Neural progenitor cell (in vitro differentiated cells): ENCODE measurements at regions not wholly inside any gene's neighbourhood (a gene's known extent, or its start where the extent isn't known, plus 50 kb on each side); places are given as distances from the start of the nearest gene placed in this dataset.

Experiments
- DNase-seq: peaks from one replicate; pipeline ENCODE4 v3.0.0-alpha.2; 2016; ENCODE audit warnings: low spot score
- H2AFZ ChIP-seq: fragments of 200-600 bp; sonication (generic); replicated peaks from 2 replicates; pipeline ENCODE4 v1.6.1; 2016; ENCODE audit warnings: antibody characterized with exemption
- H3F3A ChIP-seq: fragments of 200-600 bp; sonication (generic); 2 replicates; pipeline ENCODE4 v1.6.1; 2016; ENCODE audit warnings: antibody characterized with exemption, low read depth
- H3K27ac ChIP-seq: fragments of 200-600 bp; sonication (generic); 2 replicates; pipeline ENCODE4 v1.5.1; 2016; ENCODE audit warnings: mild to moderate bottlenecking
- H3K27me3 ChIP-seq: fragments of 200-600 bp; sonication (generic); 2 replicates; pipeline ENCODE4 v1.6.1; 2016; ENCODE audit warnings: mild to moderate bottlenecking, moderate library complexity
- H3K36me3 ChIP-seq: fragments of 200-600 bp; sonication (generic); 2 replicates; pipeline ENCODE4 v1.5.1; 2016
- H3K4me1 ChIP-seq: fragments of 200-600 bp; sonication (generic); 2 replicates; pipeline ENCODE4 v1.6.1; 2016; ENCODE audit warnings: mixed run types
- H3K4me2 ChIP-seq: fragments of 200-600 bp; sonication (generic); 2 replicates; pipeline ENCODE4 v1.6.1; 2016
- H3K4me3 ChIP-seq: fragments of 200-600 bp; sonication (generic); 2 replicates; pipeline ENCODE4 v1.5.1; 2016
- H3K79me2 ChIP-seq: fragments of 200-600 bp; sonication (generic); 2 replicates; pipeline ENCODE4 v1.6.1; 2016; ENCODE audit warnings: low read depth
- H3K9ac ChIP-seq: fragments of 200-600 bp; sonication (generic); 2 replicates; pipeline ENCODE4 v1.6.1; 2016
- H3K9me3 ChIP-seq: fragments of 200-600 bp; sonication (generic); 2 replicates; pipeline ENCODE4 v1.5.1; 2016; ENCODE audit warnings: low read depth
- H4K20me1 ChIP-seq: fragments of 200-600 bp; sonication (generic); 2 replicates; pipeline ENCODE4 v1.6.1; 2016; ENCODE audit warnings: low read depth
- H3K27ac Mint-ChIP-seq: 3 replicates; pipeline ENCODE4 v1.8.0; 2021; ENCODE audit warnings: mixed read lengths
- H3K27me3 Mint-ChIP-seq: 2 replicates; pipeline ENCODE4 v1.8.0; 2022; ENCODE audit warnings: low read depth, mild to moderate bottlenecking, inconsistent platforms, moderate library complexity, mixed read lengths; ENCODE audit not compliant: insufficient read depth
- H3K36me3 Mint-ChIP-seq: 3 replicates; pipeline ENCODE4 v1.8.0; 2021; ENCODE audit warnings: mixed read lengths
- H3K4me1 Mint-ChIP-seq: 3 replicates; pipeline ENCODE4 v1.8.0; 2021; ENCODE audit warnings: mixed read lengths
- H3K4me3 Mint-ChIP-seq: 3 replicates; pipeline ENCODE4 v1.8.0; 2021; ENCODE audit warnings: mild to moderate bottlenecking, moderate library complexity, mixed read lengths
- H3K9me3 Mint-ChIP-seq: 3 replicates; pipeline ENCODE4 v1.8.0; 2020; ENCODE audit warnings: mixed read lengths
- EZH2 ChIP-seq: fragments of 200-600 bp; sonication (generic); IDR thresholded peaks from 2 replicates; pipeline ENCODE4 v1.6.1; 2017; ENCODE audit warnings: antibody characterized with exemption, mild to moderate bottlenecking, moderate library complexity
- EZH2phosphoT487 ChIP-seq: fragments of 200-600 bp; sonication (generic); IDR thresholded peaks from 2 replicates; pipeline ENCODE4 v1.6.1; 2017; ENCODE audit warnings: antibody characterized with exemption
- TF ChIP-seq, protein P1 (sequence below): fragments of 200-600 bp; sonication (generic); IDR thresholded peaks from 2 replicates; pipeline ENCODE4 v1.5.1; 2017; ENCODE audit warnings: antibody characterized with exemption, mild to moderate bottlenecking

DNA sequence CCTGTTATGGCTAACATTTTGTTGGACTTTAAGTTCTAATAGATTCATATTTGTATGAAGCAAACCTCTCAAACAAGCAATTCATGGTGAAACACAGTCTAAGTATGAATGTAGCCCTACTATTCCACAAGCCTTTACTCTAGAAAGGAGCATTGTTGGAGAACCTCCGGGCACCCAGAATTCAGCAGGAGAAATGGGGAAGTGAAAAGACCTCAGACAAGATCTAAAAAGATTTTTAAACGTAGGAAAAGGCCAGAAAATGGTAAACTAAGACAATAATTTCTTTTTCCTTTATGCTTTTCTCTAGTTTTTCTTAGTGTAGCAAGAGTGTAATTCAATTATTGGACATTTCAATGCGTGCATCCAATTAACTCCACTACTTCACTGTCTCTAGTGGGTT, 426.4 kb downstream of the INSC start:
- Histone ChIP-seq H3K36me3 (no peaks in the 10 kb centered on the region), H3K4me1 (peaks cover 40% of the 10 kb centered on the region), H3K9me3 (no peaks in the 10 kb centered on the region), H3K27me3 (no peaks in the 10 kb centered on the region), H3F3A (peaks cover 19% of the 10 kb centered on the region), H3K4me2 (no peak overlapping the region), H3K27ac (no peak overlapping the region), H3K9ac (no peak overlapping the region), H3K79me2 (no peaks in the 10 kb centered on the region), H2AFZ (no peak overlapping the region), H3K4me3 (no peak overlapping the region), H4K20me1 (no peaks in the 10 kb centered on the region)
- TF ChIP-seq, protein P1, sequence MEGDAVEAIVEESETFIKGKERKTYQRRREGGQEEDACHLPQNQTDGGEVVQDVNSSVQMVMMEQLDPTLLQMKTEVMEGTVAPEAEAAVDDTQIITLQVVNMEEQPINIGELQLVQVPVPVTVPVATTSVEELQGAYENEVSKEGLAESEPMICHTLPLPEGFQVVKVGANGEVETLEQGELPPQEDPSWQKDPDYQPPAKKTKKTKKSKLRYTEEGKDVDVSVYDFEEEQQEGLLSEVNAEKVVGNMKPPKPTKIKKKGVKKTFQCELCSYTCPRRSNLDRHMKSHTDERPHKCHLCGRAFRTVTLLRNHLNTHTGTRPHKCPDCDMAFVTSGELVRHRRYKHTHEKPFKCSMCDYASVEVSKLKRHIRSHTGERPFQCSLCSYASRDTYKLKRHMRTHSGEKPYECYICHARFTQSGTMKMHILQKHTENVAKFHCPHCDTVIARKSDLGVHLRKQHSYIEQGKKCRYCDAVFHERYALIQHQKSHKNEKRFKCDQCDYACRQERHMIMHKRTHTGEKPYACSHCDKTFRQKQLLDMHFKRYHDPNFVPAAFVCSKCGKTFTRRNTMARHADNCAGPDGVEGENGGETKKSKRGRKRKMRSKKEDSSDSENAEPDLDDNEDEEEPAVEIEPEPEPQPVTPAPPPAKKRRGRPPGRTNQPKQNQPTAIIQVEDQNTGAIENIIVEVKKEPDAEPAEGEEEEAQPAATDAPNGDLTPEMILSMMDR = no peak
- TF ChIP-seq EZH2phosphoT487 (no peak), EZH2 (no peak)
- no peaks in the 10 kb centered on the region for H3K36me3 Mint-ChIP-seq
- H3K4me3 Mint-ChIP-seq = no peak overlapping the region
- no peak overlapping the region for H3K27ac Mint-ChIP-seq
- no peak for DNase-seq
- H3K9me3 Mint-ChIP-seq = no peaks in the 10 kb centered on the region
- H3K4me1 Mint-ChIP-seq = peaks cover 18% of the 10 kb centered on the region
- H3K27me3 Mint-ChIP-seq = peaks cover 4% of the 10 kb centered on the region

DNA sequence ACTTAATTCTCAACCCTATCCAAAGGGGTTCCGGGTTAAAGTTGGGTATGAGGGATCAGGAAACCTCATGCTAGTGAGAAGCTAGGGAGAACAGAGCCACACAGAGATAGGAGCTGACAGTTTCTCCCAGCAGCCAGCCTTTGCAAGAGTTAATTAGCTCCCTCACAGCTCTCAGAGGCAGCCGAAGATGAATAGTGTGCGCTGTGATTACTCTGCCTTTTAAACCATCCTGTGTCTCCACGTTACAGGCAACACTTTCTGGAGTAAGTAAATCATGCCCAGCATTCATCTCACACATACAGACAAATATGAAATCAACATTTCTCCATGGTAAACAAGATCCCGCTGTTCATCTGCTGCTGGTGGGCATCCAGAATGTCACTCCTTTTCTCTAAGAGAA, 429.6 kb downstream of the INSC start:
- Histone ChIP-seq H3F3A (peaks cover 38% of the 10 kb centered on the region), H3K4me2 (peak overlapping the region; percentile 16), H3K4me1 (peaks cover 53% of the 10 kb centered on the region), H3K27ac (peak overlapping the region; percentile 61), H3K9me3 (no peaks in the 10 kb centered on the region), H2AFZ (peak overlapping the region; percentile 51), H3K79me2 (no peaks in the 10 kb centered on the region), H3K36me3 (no peaks in the 10 kb centered on the region), H3K27me3 (no peaks in the 10 kb centered on the region), H4K20me1 (no peaks in the 10 kb centered on the region), H3K4me3 (no peak overlapping the region), H3K9ac (no peak overlapping the region)
- Mint-ChIP-seq H3K27ac (no peak overlapping the region), H3K9me3 (no peaks in the 10 kb centered on the region), H3K27me3 (no peaks in the 10 kb centered on the region), H3K36me3 (no peaks in the 10 kb centered on the region), H3K4me1 (peaks cover 22% of the 10 kb centered on the region), H3K4me3 (no peak overlapping the region)
- DNase-seq = peak; percentile 29
- TF ChIP-seq, protein P1 = no peak
- TF ChIP-seq EZH2phosphoT487 (no peak), EZH2 (no peak)

DNA sequence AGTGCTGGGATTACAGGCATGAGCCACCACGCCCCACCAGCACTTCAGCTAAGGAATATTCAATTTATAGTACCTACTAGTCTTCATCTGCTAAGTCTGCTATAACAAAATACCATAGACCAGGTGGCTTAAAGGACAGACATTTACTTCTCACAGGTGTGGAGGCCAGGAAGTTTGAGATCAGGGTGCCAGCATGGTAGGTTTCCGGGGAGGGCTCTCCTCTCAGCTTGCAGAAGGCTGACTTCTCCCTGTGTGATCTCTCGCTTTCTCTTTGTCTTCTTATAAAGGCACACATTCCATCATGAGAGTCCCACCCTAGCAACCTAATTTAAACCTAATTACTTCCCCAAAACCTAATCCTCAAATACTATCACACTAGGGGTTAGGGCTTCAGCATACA, 433.0 kb downstream of the INSC start:
- Mint-ChIP-seq H3K36me3 (no peaks in the 10 kb centered on the region), H3K4me1 (peaks cover 20% of the 10 kb centered on the region), H3K27me3 (no peaks in the 10 kb centered on the region), H3K9me3 (peaks cover 4% of the 10 kb centered on the region), H3K4me3 (no peak overlapping the region), H3K27ac (no peak overlapping the region)
- Histone ChIP-seq H3K27ac (peak overlapping the region; percentile 89), H3K9ac (no peak overlapping the region), H3F3A (peaks cover 60% of the 10 kb centered on the region), H3K4me3 (peak overlapping the region; percentile 25), H3K9me3 (no peaks in the 10 kb centered on the region), H3K36me3 (no peaks in the 10 kb centered on the region), H2AFZ (no peak overlapping the region), H4K20me1 (no peaks in the 10 kb centered on the region), H3K79me2 (no peaks in the 10 kb centered on the region), H3K4me2 (peak overlapping the region; percentile 61), H3K4me1 (peaks cover 59% of the 10 kb centered on the region), H3K27me3 (no peaks in the 10 kb centered on the region)
- TF ChIP-seq EZH2phosphoT487 (no peak), EZH2 (no peak)
- TF ChIP-seq, protein P1 = no peak
- peak; percentile 80 for DNase-seq
